ENCODE measurements at regions not wholly inside any gene's neighbourhood (a gene's known extent, or its start where the extent isn't known, plus 50 kb on each side); places are given as distances from the start of the nearest gene placed in this dataset.

DNA sequence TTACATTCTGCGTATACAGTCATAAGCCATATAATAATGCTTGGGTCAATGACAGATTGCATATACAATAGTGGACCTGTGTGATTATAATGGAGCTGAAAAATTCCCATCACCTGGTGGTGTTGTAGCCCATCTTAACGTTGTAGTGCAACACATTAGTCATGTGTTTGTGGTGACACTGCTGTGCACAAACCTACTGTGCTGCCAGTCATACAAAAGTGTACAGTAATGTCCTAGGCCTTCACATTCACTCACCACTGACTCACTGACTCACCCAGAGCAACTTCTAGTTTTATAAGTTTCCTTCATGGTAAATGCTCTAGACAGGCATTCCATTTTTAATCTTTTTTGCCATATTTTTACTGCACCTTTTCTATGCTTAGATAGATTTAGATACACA is 194.8 kb upstream of the SEL1L start:
- no peaks in the 10 kb centered on the region for H3K9me3 ChIP-seq
- H3K36me3 ChIP-seq = no peaks in the 10 kb centered on the region
- WGBS, 2 donors = 77 to 80% methylated on average over 2 of the region's 2 CpGs
- TF ChIP-seq, protein P1, sequence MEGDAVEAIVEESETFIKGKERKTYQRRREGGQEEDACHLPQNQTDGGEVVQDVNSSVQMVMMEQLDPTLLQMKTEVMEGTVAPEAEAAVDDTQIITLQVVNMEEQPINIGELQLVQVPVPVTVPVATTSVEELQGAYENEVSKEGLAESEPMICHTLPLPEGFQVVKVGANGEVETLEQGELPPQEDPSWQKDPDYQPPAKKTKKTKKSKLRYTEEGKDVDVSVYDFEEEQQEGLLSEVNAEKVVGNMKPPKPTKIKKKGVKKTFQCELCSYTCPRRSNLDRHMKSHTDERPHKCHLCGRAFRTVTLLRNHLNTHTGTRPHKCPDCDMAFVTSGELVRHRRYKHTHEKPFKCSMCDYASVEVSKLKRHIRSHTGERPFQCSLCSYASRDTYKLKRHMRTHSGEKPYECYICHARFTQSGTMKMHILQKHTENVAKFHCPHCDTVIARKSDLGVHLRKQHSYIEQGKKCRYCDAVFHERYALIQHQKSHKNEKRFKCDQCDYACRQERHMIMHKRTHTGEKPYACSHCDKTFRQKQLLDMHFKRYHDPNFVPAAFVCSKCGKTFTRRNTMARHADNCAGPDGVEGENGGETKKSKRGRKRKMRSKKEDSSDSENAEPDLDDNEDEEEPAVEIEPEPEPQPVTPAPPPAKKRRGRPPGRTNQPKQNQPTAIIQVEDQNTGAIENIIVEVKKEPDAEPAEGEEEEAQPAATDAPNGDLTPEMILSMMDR (IDR thresholded peaks at IDR 0.05) = no peak
- no peak for TF ChIP-seq POLR2A (IDR thresholded peaks at IDR 0.05)
- H3K27ac ChIP-seq = peak overlapping the region in 1 of 3 donors; percentile 70
- no peak overlapping the region for H3K4me3 ChIP-seq (replicated peaks in 1 of 3)
- peaks cover 16 to 34% of the 10 kb centered on the region in 2 donors for H3K4me1 ChIP-seq
- intact Hi-C loops (cut with DNase I) = no loop called here
- no peak for DNase-seq
- no peaks in the 10 kb centered on the region for H3K27me3 ChIP-seq

DNA sequence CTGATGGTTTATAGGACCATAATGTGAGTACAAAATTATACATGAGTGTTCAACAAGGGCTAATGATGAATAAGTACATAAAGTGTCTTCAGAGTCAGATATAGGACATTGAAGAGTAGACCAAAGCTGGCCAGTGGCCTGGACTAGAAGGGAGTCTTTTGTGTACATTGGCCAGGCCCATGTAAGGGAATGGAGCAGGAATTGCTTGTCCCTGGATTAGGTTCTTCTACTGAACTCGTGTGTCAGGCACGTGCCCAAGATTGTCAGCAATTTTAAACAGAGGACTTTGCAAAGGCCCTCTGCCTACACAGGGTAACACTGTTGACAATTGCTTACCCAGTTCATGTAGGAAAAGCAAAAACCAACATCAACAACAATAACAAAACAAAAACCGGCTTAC is 196.0 kb upstream of the SEL1L start:
- peaks cover 16 to 24% of the 10 kb centered on the region in 2 donors for H3K4me1 ChIP-seq
- H3K27me3 ChIP-seq = no peaks in the 10 kb centered on the region
- no peak overlapping the region for H3K4me3 ChIP-seq (replicated peaks in 1 of 3)
- 71% methylated on average over 3 of the region's 3 CpGs for WGBS, 2 donors
- DNase-seq = no peak
- H3K36me3 ChIP-seq = no peaks in the 10 kb centered on the region
- no peak overlapping the region for H3K27ac ChIP-seq
- intact Hi-C loops (cut with DNase I) = no loop called here
- no peaks in the 10 kb centered on the region for H3K9me3 ChIP-seq
- TF ChIP-seq POLR2A (IDR thresholded peaks at IDR 0.05) = no peak
- TF ChIP-seq, protein P1 (IDR thresholded peaks at IDR 0.05) = no peak

DNA sequence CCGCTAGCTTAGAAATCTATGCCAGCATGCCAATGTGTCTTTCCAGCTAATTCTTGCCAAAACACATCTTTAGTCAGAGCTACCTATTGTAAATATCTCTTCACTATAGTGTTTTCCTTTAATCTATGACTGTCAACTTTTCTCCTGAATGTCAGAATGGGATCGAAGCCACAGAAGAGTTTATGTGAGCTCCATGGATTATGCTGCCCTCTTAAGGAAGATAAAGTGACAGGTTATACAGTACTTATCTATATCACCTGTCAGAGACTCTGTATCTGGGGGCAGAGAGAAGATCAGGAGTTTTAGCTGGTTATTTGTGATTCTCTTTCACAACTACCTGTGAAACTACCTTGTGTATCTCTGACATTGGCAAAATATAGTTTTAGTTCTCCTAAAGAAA is 204.3 kb upstream of the SEL1L start:
- Histone ChIP-seq H3K27me3 (no peaks in the 10 kb centered on the region), H3K4me1 (no peaks in the 10 kb centered on the region), H3K9me3 (no peaks in the 10 kb centered on the region), H3K4me3 (replicated peaks in 1 of 3) (no peak overlapping the region), H3K36me3 (no peaks in the 10 kb centered on the region), H3K27ac (no peak overlapping the region)
- intact Hi-C loops (cut with DNase I) = no loop called here
- no peak for TF ChIP-seq POLR2A (IDR thresholded peaks at IDR 0.05)
- TF ChIP-seq, protein P1 (IDR thresholded peaks at IDR 0.05) = peak in 3 of 6 experiments; percentile 28 to 34 (median 32)
- DNase-seq = no peak
- 81 to 85% methylated on average over 2 of the region's 2 CpGs for WGBS, 2 donors

DNA sequence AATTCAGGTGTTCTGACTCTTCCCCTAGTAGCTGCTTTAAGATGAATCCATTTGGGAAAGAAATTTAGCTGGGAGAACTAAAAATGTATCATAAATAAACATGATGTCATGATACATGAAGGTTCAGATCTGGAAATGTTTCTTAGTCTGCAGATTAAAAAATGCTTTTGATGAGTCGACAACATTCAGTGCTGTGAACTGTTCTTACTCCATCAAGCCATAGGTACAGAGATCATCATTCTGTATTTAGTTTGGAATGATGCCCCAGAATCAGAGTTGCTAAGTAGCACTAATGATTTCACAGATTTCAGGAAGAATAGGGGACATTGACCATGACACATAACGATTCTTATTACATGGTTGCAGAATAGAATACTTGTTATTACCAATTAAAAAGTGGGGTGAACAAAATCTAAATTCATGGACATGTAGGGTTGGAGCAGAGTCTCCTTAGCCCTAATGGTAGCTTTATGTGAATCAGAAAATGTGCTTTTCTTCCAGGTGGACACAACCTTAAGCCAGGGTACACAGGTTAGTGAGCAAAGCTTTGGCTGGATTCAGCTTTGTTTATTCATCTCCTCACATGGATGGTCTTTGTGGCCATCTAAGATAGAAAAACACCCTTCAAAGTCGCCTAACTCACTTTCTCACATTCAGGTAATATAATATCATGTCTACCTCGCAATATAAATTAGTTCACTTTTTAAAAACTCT is 205.4 kb upstream of the SEL1L start:
- no peaks in the 10 kb centered on the region for H3K4me1 ChIP-seq
- no peaks in the 10 kb centered on the region for H3K9me3 ChIP-seq
- H3K36me3 ChIP-seq = no peaks in the 10 kb centered on the region
- DNase-seq = no peak
- 83 to 87% methylated on average over 4 of the region's 4 CpGs for WGBS, 2 donors
- TF ChIP-seq, protein P1 (IDR thresholded peaks at IDR 0.05) = no peak
- no peak for TF ChIP-seq POLR2A (IDR thresholded peaks at IDR 0.05)
- no peaks in the 10 kb centered on the region for H3K27me3 ChIP-seq
- H3K4me3 ChIP-seq (replicated peaks in 1 of 3) = no peak overlapping the region
- intact Hi-C loops (cut with DNase I) = no loop called here
- no peak overlapping the region for H3K27ac ChIP-seq

DNA sequence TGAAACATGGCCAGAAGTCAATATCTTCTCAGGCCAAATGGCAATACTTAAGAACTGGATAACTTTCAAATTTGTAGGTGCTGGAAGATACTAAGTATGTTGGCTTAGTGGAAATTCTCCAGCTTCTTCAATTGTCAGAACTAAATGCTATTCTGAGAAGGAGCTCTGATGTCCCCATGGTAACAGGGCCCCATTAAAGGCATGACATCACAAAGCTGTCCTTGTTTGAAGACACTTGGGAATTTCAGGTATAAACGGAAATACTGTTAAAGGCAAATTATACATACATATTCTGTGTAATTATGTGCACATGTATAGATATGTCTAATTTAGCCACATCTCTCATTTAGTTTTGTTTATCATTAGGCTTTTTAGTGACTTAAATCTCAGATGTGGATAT is 210.0 kb upstream of the SEL1L start:
- 53 to 77% methylated on average over 1 of the region's 1 CpG for WGBS, 2 donors

More for the DNA sequence above, 210.0 kb upstream of the SEL1L start:
- TF ChIP-seq, protein P1 (IDR thresholded peaks at IDR 0.05) = no peak
- TF ChIP-seq POLR2A (IDR thresholded peaks at IDR 0.05) = no peak
- Histone ChIP-seq H3K27me3 (no peaks in the 10 kb centered on the region), H3K4me1 (no peaks in the 10 kb centered on the region), H3K36me3 (no peaks in the 10 kb centered on the region), H3K4me3 (replicated peaks in 1 of 3) (no peak overlapping the region), H3K9me3 (no peaks in the 10 kb centered on the region), H3K27ac (no peak overlapping the region)
- DNase-seq = no peak
- intact Hi-C loops (cut with DNase I) = no loop called here
